Trophoblast cell (in vitro differentiated cells and primary cell): ENCODE measurements at regions not wholly inside any gene's neighbourhood (a gene's known extent, or its start where the extent isn't known, plus 50 kb on each side); places are given as distances from the start of the nearest gene placed in this dataset.

Experiments
- DNase-seq, 2 donors: peaks; one replicate each; pipeline ENCODE4 v3.0.0-alpha.2; 2016
- H2AFZ ChIP-seq: 2 replicates; pipeline ENCODE4 v1.6.1; 2013; ENCODE audit warnings: low read length, moderate library complexity, mild to moderate bottlenecking; ENCODE audit not compliant: insufficient read depth, poor library complexity
- H2AK5ac ChIP-seq: 2 replicates; pipeline ENCODE4 v1.6.1; 2013; ENCODE audit warnings: mild to moderate bottlenecking, low read length
- H2BK120ac ChIP-seq: 2 replicates; pipeline ENCODE4 v1.6.1; 2013; ENCODE audit warnings: low read length, mild to moderate bottlenecking, moderate library complexity; ENCODE audit not compliant: insufficient read depth, poor library complexity
- H2BK12ac ChIP-seq: 2 replicates; pipeline ENCODE4 v1.6.1; 2013; ENCODE audit warnings: mild to moderate bottlenecking, low read length, moderate library complexity
- H2BK5ac ChIP-seq: 2 replicates; pipeline ENCODE4 v1.6.1; 2013; ENCODE audit warnings: low read length, low read depth, moderate library complexity, mild to moderate bottlenecking; ENCODE audit not compliant: poor library complexity
- H3K14ac ChIP-seq: 2 replicates; pipeline ENCODE4 v1.6.1; 2013; ENCODE audit warnings: mild to moderate bottlenecking, low read length
- H3K18ac ChIP-seq: 2 replicates; pipeline ENCODE4 v1.6.1; 2013; ENCODE audit warnings: mild to moderate bottlenecking, low read length
- H3K23ac ChIP-seq: 2 replicates; pipeline ENCODE4 v1.6.1; 2013; ENCODE audit warnings: low read length
- H3K27ac ChIP-seq: 2 replicates; pipeline ENCODE4 v1.5.1; 2013; ENCODE audit warnings: low read depth, mild to moderate bottlenecking, inconsistent platforms, low read length, moderate library complexity
- H3K27me3 ChIP-seq: 2 replicates; pipeline ENCODE4 v1.6.1; 2013; ENCODE audit warnings: inconsistent platforms, mild to moderate bottlenecking, low read length, moderate library complexity; ENCODE audit not compliant: insufficient read depth
- H3K36me3 ChIP-seq, 2 experiments: 1 replicate in 1 of 2; 2 replicates in 1 of 2; pipeline ENCODE4 v1.6.1; 2013; ENCODE audit warnings: low read length in 2 of 2, mild to moderate bottlenecking in 2 of 2, moderate library complexity in 1 of 2; ENCODE audit not compliant: insufficient read depth in 2 of 2, control insufficient read depth in 1 of 2
- H3K4ac ChIP-seq: 2 replicates; pipeline ENCODE4 v1.6.1; 2013; ENCODE audit warnings: low read depth, mild to moderate bottlenecking, low read length, moderate library complexity
- H3K4me1 ChIP-seq, 2 experiments: 1 replicate in 1 of 2; 2 replicates in 1 of 2; pipeline ENCODE4 v1.6.1; 2013; ENCODE audit warnings: low read length in 2 of 2, mild to moderate bottlenecking in 2 of 2, moderate library complexity in 1 of 2; ENCODE audit not compliant: insufficient read depth in 2 of 2, control insufficient read depth in 1 of 2
- H3K4me2 ChIP-seq: 2 replicates; pipeline ENCODE4 v1.6.1; 2013; ENCODE audit warnings: inconsistent platforms, mild to moderate bottlenecking, low read length, moderate library complexity
- H3K4me3 ChIP-seq: 2 replicates; pipeline ENCODE4 v1.5.1; 2013; ENCODE audit warnings: mild to moderate bottlenecking, low read depth, low read length, inconsistent platforms
- H3K79me1 ChIP-seq: one replicate; pipeline ENCODE4 v1.6.1; 2013; ENCODE audit warnings: low read length
- H3K79me2 ChIP-seq: 2 replicates; pipeline ENCODE4 v1.6.1; 2013; ENCODE audit warnings: low read length, mild to moderate bottlenecking; ENCODE audit not compliant: control insufficient read depth, insufficient read depth, poor library complexity
- H3K9ac ChIP-seq: 2 replicates; pipeline ENCODE4 v1.6.1; 2013; ENCODE audit warnings: mild to moderate bottlenecking, low read length
- H3K9me3 ChIP-seq: 2 replicates; pipeline ENCODE4 v1.6.1; 2013; ENCODE audit warnings: low read depth, mild to moderate bottlenecking, control low read depth, inconsistent platforms, low read length; ENCODE audit not compliant: insufficient read depth
- H4K12ac ChIP-seq: 2 replicates; pipeline ENCODE4 v1.6.1; 2013; ENCODE audit warnings: low read depth, mild to moderate bottlenecking, low read length, moderate library complexity
- H4K8ac ChIP-seq: 2 replicates; pipeline ENCODE4 v1.6.1; 2013; ENCODE audit warnings: low read depth, mild to moderate bottlenecking, low read length, moderate library complexity
- H4K91ac ChIP-seq: one replicate; pipeline ENCODE4 v1.6.1; 2013; ENCODE audit warnings: low read depth, mild to moderate bottlenecking, low read length, moderate library complexity
- WGBS: extraction: QIAGEN DNeasy Blood & Tissue Kit; methylation state at CpG from one replicate; pipeline ENCODE4 v1.1.7; 2013; ENCODE audit warnings: missing lambda C conversion rate; ENCODE audit not compliant: insufficient read length, insufficient coverage; ENCODE audit errors: extremely low coverage; 5-methylcytosine and 5-hydroxymethylcytosine counted together

GRCh38 chr1:217953922-217954321, 322.8 kb downstream of the SPATA17 start:
- H3K4me3 ChIP-seq, result no peak overlapping the region
- no peak overlapping the region for H2BK12ac ChIP-seq
- DNase-seq, result no peak
- peaks cover 3% of the 10 kb centered on the region for H3K9me3 ChIP-seq
- no peaks in the 10 kb centered on the region for H3K4me1 ChIP-seq
- no peak overlapping the region for H4K12ac ChIP-seq
- no peak overlapping the region for H3K4ac ChIP-seq
- no peaks in the 10 kb centered on the region for H3K27me3 ChIP-seq
- no peaks in the 10 kb centered on the region for H3K79me2 ChIP-seq
- no peak overlapping the region for H2AK5ac ChIP-seq
- H2BK5ac ChIP-seq, result no peak overlapping the region
- WGBS, result no CpG with 5 or more reads among the region's 2 CpGs
- no peak overlapping the region for H2AFZ ChIP-seq
- H3K14ac ChIP-seq, result no peak overlapping the region
- H3K4me2 ChIP-seq, result no peak overlapping the region
- no peaks in the 10 kb centered on the region for H3K36me3 ChIP-seq
- no peak overlapping the region for H3K27ac ChIP-seq
- H3K9ac ChIP-seq, result no peak overlapping the region
- no peak overlapping the region for H4K8ac ChIP-seq
- no peak overlapping the region for H4K91ac ChIP-seq
- H3K79me1 ChIP-seq, result no peaks in the 10 kb centered on the region
- no peak overlapping the region for H2BK120ac ChIP-seq
- H3K23ac ChIP-seq, result no peak overlapping the region
- no peak overlapping the region for H3K18ac ChIP-seq

DNA sequence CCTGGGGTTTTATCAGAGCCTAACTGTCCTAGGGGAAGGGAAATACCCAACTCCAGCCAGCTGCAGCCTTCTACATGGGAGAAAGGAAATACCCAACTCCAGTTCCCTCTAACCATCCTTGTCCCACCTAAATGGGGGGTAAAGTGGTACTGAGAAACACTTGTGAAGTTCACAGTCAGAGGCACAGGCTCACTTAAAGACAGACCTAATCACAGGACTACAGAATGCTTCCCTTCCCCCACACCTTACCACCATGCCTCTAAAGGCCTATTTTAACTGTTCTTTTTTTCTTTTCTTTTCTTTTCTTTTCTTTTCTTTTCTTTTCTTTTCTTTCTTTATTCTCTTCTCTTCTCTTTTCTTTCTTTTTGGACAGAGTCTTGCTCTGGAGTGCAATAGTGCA, 324.6 kb downstream of the SPATA17 start:
- no peak overlapping the region for H3K23ac ChIP-seq
- H2BK5ac ChIP-seq, result no peak overlapping the region
- no peaks in the 10 kb centered on the region for H3K79me2 ChIP-seq
- no peak overlapping the region for H3K18ac ChIP-seq
- no peak overlapping the region for H4K91ac ChIP-seq
- no peaks in the 10 kb centered on the region for H3K4me1 ChIP-seq
- no peak overlapping the region for H4K12ac ChIP-seq
- no peak overlapping the region for H3K9ac ChIP-seq
- no peaks in the 10 kb centered on the region for H3K27me3 ChIP-seq
- H3K4me2 ChIP-seq, result no peak overlapping the region
- H3K4ac ChIP-seq, result no peak overlapping the region
- H3K14ac ChIP-seq, result no peak overlapping the region
- H3K36me3 ChIP-seq, result no peaks in the 10 kb centered on the region
- H3K27ac ChIP-seq, result no peak overlapping the region
- H2AFZ ChIP-seq, result no peak overlapping the region
- no peak overlapping the region for H2BK120ac ChIP-seq
- H3K4me3 ChIP-seq, result no peak overlapping the region
- H4K8ac ChIP-seq, result no peak overlapping the region
- no peaks in the 10 kb centered on the region for H3K79me1 ChIP-seq
- DNase-seq, result no peak
- peaks cover 3% of the 10 kb centered on the region for H3K9me3 ChIP-seq
- no peak overlapping the region for H2AK5ac ChIP-seq
- H2BK12ac ChIP-seq, result no peak overlapping the region

- H3K79me1 ChIP-seq, result no peaks in the 10 kb centered on the region
- no peak overlapping the region for H2BK120ac ChIP-seq
- no peak overlapping the region for H3K4ac ChIP-seq
- H3K23ac ChIP-seq, result no peak overlapping the region
- no peaks in the 10 kb centered on the region for H3K4me1 ChIP-seq
- no peak overlapping the region for H4K12ac ChIP-seq
- H4K91ac ChIP-seq, result no peak overlapping the region
- no peak overlapping the region for H2BK12ac ChIP-seq
- H2AK5ac ChIP-seq, result no peak overlapping the region
- no peak overlapping the region for H3K18ac ChIP-seq
- peaks cover 11% of the 10 kb centered on the region for H3K9me3 ChIP-seq
- no peaks in the 10 kb centered on the region for H3K79me2 ChIP-seq
- H3K36me3 ChIP-seq, result no peaks in the 10 kb centered on the region
- H4K8ac ChIP-seq, result no peak overlapping the region
- DNase-seq, result no peak
- H3K4me3 ChIP-seq, result no peak overlapping the region
- no peak overlapping the region for H3K14ac ChIP-seq
- WGBS, result no CpG with 5 or more reads among the region's 8 CpGs
- H3K4me2 ChIP-seq, result no peak overlapping the region
- no peaks in the 10 kb centered on the region for H3K27me3 ChIP-seq
- H2AFZ ChIP-seq, result no peak overlapping the region
- H3K9ac ChIP-seq, result no peak overlapping the region
- no peak overlapping the region for H3K27ac ChIP-seq
- H2BK5ac ChIP-seq, result no peak overlapping the region
These were observed 319.8 kb upstream of the RRP15 start for GRCh38 chr1:217965156-217965786.

GRCh38 chr1:217968085-217968484, 317.0 kb upstream of the RRP15 start:
- H3K4me3 ChIP-seq, result no peak overlapping the region

More at GRCh38 chr1:217968085-217968484, 317.0 kb upstream of the RRP15 start:
- H3K14ac ChIP-seq, result no peak overlapping the region
- H4K8ac ChIP-seq, result no peak overlapping the region
- no peak overlapping the region for H3K4me2 ChIP-seq
- no peak overlapping the region for H2AFZ ChIP-seq
- H3K79me2 ChIP-seq, result no peaks in the 10 kb centered on the region
- H2BK120ac ChIP-seq, result no peak overlapping the region
- H3K79me1 ChIP-seq, result no peaks in the 10 kb centered on the region
- no peaks in the 10 kb centered on the region for H3K36me3 ChIP-seq
- no peak overlapping the region for H3K9ac ChIP-seq
- no peak overlapping the region for H3K18ac ChIP-seq
- no peak overlapping the region for H3K23ac ChIP-seq
- H2BK5ac ChIP-seq, result no peak overlapping the region
- H4K91ac ChIP-seq, result no peak overlapping the region
- no peaks in the 10 kb centered on the region for H3K4me1 ChIP-seq
- peaks cover 11% of the 10 kb centered on the region for H3K9me3 ChIP-seq
- H2AK5ac ChIP-seq, result no peak overlapping the region
- H3K27ac ChIP-seq, result no peak overlapping the region
- no peak for DNase-seq
- H2BK12ac ChIP-seq, result no peak overlapping the region
- no CpG with 5 or more reads among the region's 7 CpGs for WGBS
- H4K12ac ChIP-seq, result no peak overlapping the region
- H3K4ac ChIP-seq, result no peak overlapping the region
- no peaks in the 10 kb centered on the region for H3K27me3 ChIP-seq
